HEK293T (cell line): ENCODE measurements at regions not wholly inside any gene's neighbourhood (a gene's known extent, or its start where the extent isn't known, plus 50 kb on each side); places are given as distances from the start of the nearest gene placed in this dataset.

Experiments used
- CTCF ChIA-PET: fragments of 350-600 bp; formaldehyde crosslinking; extraction: SDS; loops from one replicate; lab custom pipeline; 2021; ENCODE audit warnings: antibody characterized with exemption, inconsistent platforms; lab: Yijun Ruan, JAX
- POLR2A ChIA-PET: fragments of 350-600 bp; formaldehyde crosslinking; extraction: SDS; loops from one replicate; lab custom pipeline; 2020; ENCODE audit warnings: antibody characterized with exemption, inconsistent platforms; lab: Yijun Ruan, JAX
- DNase-seq: peaks from one replicate; pipeline ENCODE4 v3.0.0; 2012; ENCODE audit warnings: mixed read lengths; ENCODE audit errors: extremely low spot score
- ARNT ChIP-seq: fragments of 450-650 bp; IDR thresholded peaks from 2 replicates; pipeline ENCODE4 v1.6.1; 2017; ENCODE audit warnings: mild to moderate bottlenecking
- BHLHE40 ChIP-seq: fragments of 450-650 bp; IDR thresholded peaks from 2 replicates; pipeline ENCODE4 v1.6.1; 2016; ENCODE audit warnings: mild to moderate bottlenecking, moderate library complexity, borderline replicate concordance
- CTBP1 ChIP-seq: fragments of 450-650 bp; IDR thresholded peaks from 2 replicates; pipeline ENCODE4 v1.6.1; 2016; ENCODE audit warnings: borderline replicate concordance
- ELF4 ChIP-seq: fragments of 450-650 bp; IDR thresholded peaks from 2 replicates; pipeline ENCODE4 v1.6.1; 2017; ENCODE audit warnings: antibody characterized with exemption
- FOXA1 ChIP-seq: fragments of 450-650 bp; IDR thresholded peaks from 2 replicates; pipeline ENCODE4 v1.6.1; 2016; ENCODE audit warnings: mild to moderate bottlenecking
- FOXK2 ChIP-seq: fragments of 450-650 bp; IDR thresholded peaks from 2 replicates; pipeline ENCODE4 v1.6.1; 2016; ENCODE audit warnings: mild to moderate bottlenecking
- FOXM1 ChIP-seq: fragments of 450-650 bp; IDR thresholded peaks from 2 replicates; pipeline ENCODE4 v1.6.1; 2017; ENCODE audit warnings: mild to moderate bottlenecking, borderline replicate concordance
- HDGF ChIP-seq: fragments of 450-650 bp; IDR thresholded peaks from 2 replicates; pipeline ENCODE4 v1.6.1; 2017; ENCODE audit warnings: antibody characterized with exemption, borderline replicate concordance
- L3MBTL2 ChIP-seq: fragments of 450-650 bp; conservative IDR thresholded peaks from 2 replicates; pipeline ENCODE4 v1.6.1; 2016; ENCODE audit warnings: mild to moderate bottlenecking
- LEF1 ChIP-seq: fragments of 450-650 bp; IDR thresholded peaks from 2 replicates; pipeline ENCODE4 v1.6.1; 2017; ENCODE audit warnings: mild to moderate bottlenecking, borderline replicate concordance
- NFRKB ChIP-seq: fragments of 450-650 bp; IDR thresholded peaks from 2 replicates; pipeline ENCODE4 v1.6.1; 2016; ENCODE audit warnings: mild to moderate bottlenecking, moderate library complexity
- PKNOX1 ChIP-seq: fragments of 450-650 bp; IDR thresholded peaks from 2 replicates; pipeline ENCODE4 v1.6.1; 2016
- SP1 ChIP-seq: fragments of 450-650 bp; IDR thresholded peaks from 2 replicates; pipeline ENCODE4 v1.6.1; 2017
- SUZ12 ChIP-seq: fragments of 450-650 bp; IDR thresholded peaks from 2 replicates; pipeline ENCODE4 v1.6.1; 2016; ENCODE audit warnings: mild to moderate bottlenecking
- TARDBP ChIP-seq: fragments of 450-650 bp; IDR thresholded peaks from 2 replicates; pipeline ENCODE4 v1.6.1; 2016
- ZNF384 ChIP-seq: fragments of 450-650 bp; IDR thresholded peaks from 2 replicates; pipeline ENCODE4 v1.6.1; 2016

GRCh38 chr12:126247936-126248335, 1182.7 kb downstream of the AACS start:
- TF ChIP-seq ZNF384: no peak
- no peak for TF ChIP-seq FOXK2
- TF ChIP-seq SP1: no peak
- TF ChIP-seq FOXA1: no peak
- TF ChIP-seq TARDBP: no peak
- TF ChIP-seq L3MBTL2: no peak
- no peak for TF ChIP-seq SUZ12
- no peak for TF ChIP-seq BHLHE40
- no peak for TF ChIP-seq FOXM1
- TF ChIP-seq ELF4: no peak
- ChIA-PET CTCF (no interaction called here), POLR2A (no interaction called here)
- DNase-seq: no peak

- no peak for DNase-seq
- TF ChIP-seq HDGF: no peak
- TF ChIP-seq TARDBP: no peak
- TF ChIP-seq SP1: no peak
- TF ChIP-seq BHLHE40: no peak
- no peak for TF ChIP-seq CTBP1
- no peak for TF ChIP-seq FOXA1
- TF ChIP-seq LEF1: no peak
- no peak for TF ChIP-seq FOXM1
- no peak for TF ChIP-seq NFRKB
- TF ChIP-seq ARNT: no peak
- TF ChIP-seq FOXK2: no peak
- TF ChIP-seq SUZ12: no peak
- no peak for TF ChIP-seq ELF4
- TF ChIP-seq PKNOX1: no peak
These were observed 1183.7 kb downstream of the AACS start for GRCh38 chr12:126248871-126249403.

GRCh38 chr12:126258190-126258589, 1193.0 kb downstream of the AACS start:
- POLR2A ChIA-PET: no interaction called here
- CTCF ChIA-PET: no interaction called here
- TF ChIP-seq NFRKB (no peak), ZNF384 (no peak), SUZ12 (no peak), LEF1 (no peak), FOXK2 (no peak), CTBP1 (no peak), FOXM1 (no peak), TARDBP (no peak), L3MBTL2 (no peak)
- DNase-seq: no peak

More at GRCh38 chr12:126248871-126249403, 1183.7 kb downstream of the AACS start:
- POLR2A ChIA-PET: no interaction called here
- CTCF ChIA-PET: no interaction called here

GRCh38 chr12:126262829-126263228, 1197.6 kb downstream of the AACS start:
- ChIA-PET CTCF (no interaction called here), POLR2A (no interaction called here)
- no peak for DNase-seq
- TF ChIP-seq FOXM1 (no peak), NFRKB (no peak), SUZ12 (no peak)

- no peak for DNase-seq
- CTCF ChIA-PET: no interaction called here
- POLR2A ChIA-PET: no interaction called here
- TF ChIP-seq HDGF (no peak), LEF1 (no peak), ELF4 (no peak), TARDBP (no peak), L3MBTL2 (no peak), SP1 (no peak), BHLHE40 (no peak), PKNOX1 (no peak), CTBP1 (no peak), ARNT (no peak), NFRKB (no peak), FOXM1 (no peak), FOXK2 (no peak), ZNF384 (no peak), SUZ12 (no peak)
These were observed 1203.0 kb downstream of the AACS start for GRCh38 chr12:126268222-126268621.

GRCh38 chr12:126271159-126271558, 1205.9 kb downstream of the AACS start:
- no peak for TF ChIP-seq BHLHE40
- TF ChIP-seq CTBP1: no peak
- no peak for TF ChIP-seq NFRKB
- TF ChIP-seq LEF1: no peak
- TF ChIP-seq HDGF: no peak
- no peak for TF ChIP-seq SP1
- TF ChIP-seq FOXM1: no peak
- no peak for TF ChIP-seq ELF4
- no peak for TF ChIP-seq ARNT
- CTCF ChIA-PET: no interaction called here

GRCh38 chr12:126282691-126283090, 1217.5 kb downstream of the AACS start:
- TF ChIP-seq TARDBP (no peak), ELF4 (no peak), NFRKB (no peak), L3MBTL2 (no peak), FOXK2 (no peak), HDGF (no peak), FOXM1 (no peak), LEF1 (no peak), PKNOX1 (no peak), SUZ12 (no peak), CTBP1 (no peak), ARNT (no peak), FOXA1 (no peak), ZNF384 (no peak), BHLHE40 (no peak), SP1 (no peak)
- ChIA-PET POLR2A (no interaction called here), CTCF (no interaction called here)
- DNase-seq: no peak

More at GRCh38 chr12:126271159-126271558, 1205.9 kb downstream of the AACS start:
- POLR2A ChIA-PET: no interaction called here
- DNase-seq: no peak
